ENCODE measurements at regions not wholly inside any gene's neighbourhood (a gene's known extent, or its start where the extent isn't known, plus 50 kb on each side); places are given as distances from the start of the nearest gene placed in this dataset.

GRCh38 chr6:166772518-166772917 lies 145.5 kb upstream of the RPS6KA2 start:
- dilution Hi-C loops (cut with MboI; ENCODE audit: extremely low pct_ligation_motif_present, low sequenced_read_pairs) (no loop called here), intact Hi-C loops (cut with micrococcal nuclease) (loop anchor here (5.0 kb wide), 1 partner anchor 495 kb away; no protein-coding TSS in a partner anchor)
- FAIRE-seq (no peak), DNase-seq (ENCODE audit: low read depth, low spot score) (no peak)
- Histone ChIP-seq H2AFZ (ENCODE audit: low read depth, low read length) (no peak overlapping the region), H3K4me3 (replicated peaks in 1 of 3; ENCODE audit: insufficient read depth in 1 of 3, low read depth in 1 of 3, low read length in 3 of 3) (no peak overlapping the region), H3K27ac (ENCODE audit: insufficient read depth, low read depth, low read length) (no peak overlapping the region), H4K20me1 (replicated peaks; ENCODE audit: control insufficient read depth, extremely low read depth, insufficient read depth, low read length) (no peaks in the 10 kb centered on the region), H3K9ac (replicated peaks; ENCODE audit: extremely low read depth, insufficient read depth, low read length) (no peak overlapping the region), H3K36me3 (ENCODE audit: control insufficient read depth in 2 of 2, extremely low read depth in 1 of 2, insufficient read depth in 2 of 2, low read length in 2 of 2) (no peaks in the 10 kb centered on the region), H3K27me3 (ENCODE audit: control insufficient read depth in 2 of 2, insufficient read depth in 2 of 2, low read length in 2 of 2) (no peaks in the 10 kb centered on the region), H3K9me1 (replicated peaks; ENCODE audit: control insufficient read depth, extremely low read depth, insufficient read depth, low read length) (no peaks in the 10 kb centered on the region), H3K4me1 (ENCODE audit: control insufficient read depth, extremely low read depth, insufficient read depth, low read length) (no peaks in the 10 kb centered on the region), H3K9me3 (replicated peaks; ENCODE audit: control insufficient read depth, insufficient read depth, low read length) (no peaks in the 10 kb centered on the region), H3K79me2 (ENCODE audit: control insufficient read depth, insufficient read depth, low read length) (no peaks in the 10 kb centered on the region), H3K4me2 (ENCODE audit: insufficient read depth, low read length) (no peak overlapping the region)
- CTCF ChIA-PET, result interaction anchor here (0.9 to 3.5 kb wide), 5 partner anchors 10 to 369 kb away, joined by 3 to 14 read pairs (median 3); no protein-coding TSS in a partner anchor
- POLR2A ChIA-PET, result no interaction called here
- no peak for TF ChIP-seq EZH2 (IDR thresholded peaks at IDR 0.05; ENCODE audit: borderline replicate concordance, low read depth, low read length, severe bottlenecking)
- TF ChIP-seq GATA2 (IDR thresholded peaks at IDR 0.05; ENCODE audit: insufficient read depth, insufficient read length, low read depth, low read length), result no peak
- no peak for TF ChIP-seq CTCF (IDR thresholded peaks at IDR 0.05; ENCODE audit: extremely low read depth in 1 of 2, insufficient read depth in 1 of 2, low read depth in 1 of 2, low read length in 2 of 2)
- TF ChIP-seq, protein P1, sequence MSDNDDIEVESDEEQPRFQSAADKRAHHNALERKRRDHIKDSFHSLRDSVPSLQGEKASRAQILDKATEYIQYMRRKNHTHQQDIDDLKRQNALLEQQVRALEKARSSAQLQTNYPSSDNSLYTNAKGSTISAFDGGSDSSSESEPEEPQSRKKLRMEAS (IDR thresholded peaks at IDR 0.05; ENCODE audit: insufficient read depth, insufficient read length), result no peak
- no peak for TF ChIP-seq POLR2A (IDR thresholded peaks at IDR 0.05; ENCODE audit: low read depth, low read length)
- TF ChIP-seq POLR2AphosphoS5 (IDR thresholded peaks at IDR 0.05; ENCODE audit: insufficient read depth, low read depth, low read length), result no peak
- no peak for TF ChIP-seq JUN (IDR thresholded peaks at IDR 0.05; ENCODE audit: borderline replicate concordance, insufficient read depth, insufficient read length, low read depth)
- TF ChIP-seq MYC (IDR thresholded peaks at IDR 0.05; ENCODE audit: low read depth, low read length), result no peak
- TF ChIP-seq FOS (IDR thresholded peaks at IDR 0.05; ENCODE audit: borderline replicate concordance, insufficient read depth, low read length), result no peak
- no TSS peak for BruUV-seq (replicated peaks)

All from endothelial cell of umbilical vein (primary cell).